HG02973 (cell line): ENCODE measurements at regions not wholly inside any gene's neighbourhood (a gene's known extent, or its start where the extent isn't known, plus 50 kb on each side); places are given as distances from the start of the nearest gene placed in this dataset.
"Not testable (repeated sequence)": the region's sequence is repeated elsewhere in the genome, so short reads cannot be mapped to it uniquely, and the experiment has no call there.

Source experiments
- ATAC-seq: cut with Tn5 transposase; IDR thresholded peaks from one replicate; pipeline ENCODE4 v1.9.1; 2021; ENCODE audit warnings: moderate library complexity; ENCODE audit not compliant: unreplicated experiment

GRCh38 chr5:67954351-67954750 is 261.2 kb upstream of the PIK3R1 start:
- ATAC-seq: no peak

GRCh38 chr5:67942421-67942820 is 273.1 kb upstream of the PIK3R1 start:
- ATAC-seq: no peak

DNA sequence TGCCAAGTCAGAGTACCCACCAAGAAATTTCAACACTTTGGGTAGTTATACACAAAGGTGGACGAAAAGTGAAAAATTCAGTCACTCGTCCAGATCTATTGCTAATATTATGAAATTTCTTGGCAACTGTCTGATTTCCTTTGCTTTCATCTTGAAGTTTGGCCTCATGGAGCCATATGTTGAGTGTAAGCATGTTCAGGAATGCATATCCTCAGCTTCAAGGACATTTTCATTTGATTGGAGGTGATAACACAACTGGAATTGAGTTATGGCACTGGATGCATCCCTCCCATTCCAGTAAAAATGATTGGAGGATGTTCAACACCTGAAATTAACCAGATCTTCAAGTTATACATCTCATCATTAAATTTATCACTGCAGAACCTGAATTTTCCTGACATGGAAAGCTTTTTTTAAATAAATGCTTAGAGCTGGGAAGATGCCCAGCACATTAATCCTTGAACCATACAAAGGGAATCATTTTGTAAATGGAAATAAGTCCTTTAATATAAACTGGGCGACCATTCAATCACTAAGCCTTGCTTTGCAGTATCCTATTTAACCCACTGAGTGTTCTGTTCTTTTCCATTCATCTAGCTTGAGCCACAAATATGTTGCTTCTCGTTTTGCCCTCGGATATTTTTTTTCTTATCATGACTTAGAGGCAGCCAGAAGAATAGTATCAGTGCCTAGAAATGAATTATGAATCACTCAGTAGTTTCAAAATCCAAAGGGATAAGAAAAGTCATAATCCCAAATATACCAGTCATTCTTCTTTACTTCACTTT is 273.7 kb upstream of the PIK3R1 start:
- no peak for ATAC-seq

GRCh38 chr5:67935908-67936566 is 279.5 kb upstream of the PIK3R1 start:
- ATAC-seq: no peak

DNA sequence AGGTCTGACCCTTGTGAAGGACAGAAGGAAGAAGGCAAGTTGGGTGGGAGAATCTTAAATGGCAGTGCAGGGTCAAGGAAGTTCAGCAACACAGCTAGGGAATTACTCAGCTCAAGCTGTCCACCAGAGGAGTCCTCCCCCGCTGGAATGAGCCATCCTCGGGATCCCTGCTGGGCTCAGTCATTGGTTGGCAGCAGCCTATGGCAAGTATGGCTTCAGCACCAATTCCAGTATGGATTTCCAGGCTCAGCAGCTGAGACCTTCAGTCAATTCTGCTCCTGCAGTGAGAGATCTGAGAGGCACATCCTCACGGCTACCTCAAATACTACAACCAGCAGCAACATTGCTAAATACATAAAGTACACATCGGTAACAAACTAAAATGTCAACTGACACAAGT is 280.6 kb upstream of the PIK3R1 start:
- ATAC-seq: no peak

- no peak for ATAC-seq
Measured at GRCh38 chr5:67925511-67925910, 290.0 kb upstream of the PIK3R1 start.

- ATAC-seq: no peak
Measured at GRCh38 chr5:67921004-67921601, 294.5 kb upstream of the PIK3R1 start.

- ATAC-seq: not testable (repeated sequence)
Measured at GRCh38 chr5:67919532-67919931, 296.0 kb upstream of the PIK3R1 start.

GRCh38 chr5:67917561-67917960 is 298.0 kb upstream of the PIK3R1 start:
- ATAC-seq: no peak

- ATAC-seq: no peak
Measured at GRCh38 chr5:67910546-67910945, 305.0 kb upstream of the PIK3R1 start.

DNA sequence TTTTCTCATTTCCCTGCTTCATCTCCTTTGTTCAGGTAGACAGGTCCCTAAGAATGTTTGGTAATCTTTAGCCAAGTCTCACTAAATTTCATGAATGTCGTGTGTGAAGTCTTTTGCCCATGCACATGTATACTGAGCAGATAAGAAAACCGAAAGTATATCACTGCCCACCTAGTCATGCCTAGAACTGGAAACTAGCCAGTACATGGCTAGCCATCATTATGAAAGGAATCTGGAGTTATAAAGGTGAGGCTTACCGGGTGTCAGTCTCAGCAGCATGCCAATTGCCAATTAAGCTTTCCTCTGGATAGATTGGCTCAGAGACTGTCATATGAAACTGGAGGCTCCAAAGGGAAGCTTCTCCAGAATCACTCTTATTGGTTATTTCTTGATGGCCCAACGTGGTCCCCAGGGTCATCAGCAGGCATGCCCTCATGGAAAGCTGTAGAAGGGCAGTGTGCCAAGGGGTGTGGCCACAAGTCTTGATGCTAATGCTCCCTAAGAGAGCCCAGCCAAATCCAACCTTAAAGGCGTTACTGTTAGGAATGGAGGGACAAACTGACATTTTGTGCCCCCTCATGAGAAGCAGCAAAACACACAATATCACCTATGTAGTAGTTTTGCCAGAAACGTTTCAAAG is 307.3 kb upstream of the PIK3R1 start:
- ATAC-seq: no peak

GRCh38 chr5:67904366-67904765 is 311.2 kb upstream of the PIK3R1 start:
- no peak for ATAC-seq

GRCh38 chr5:67903656-67904055 is 311.9 kb upstream of the PIK3R1 start:
- ATAC-seq: no peak

GRCh38 chr5:67903121-67903520 is 312.4 kb upstream of the PIK3R1 start:
- no peak for ATAC-seq

DNA sequence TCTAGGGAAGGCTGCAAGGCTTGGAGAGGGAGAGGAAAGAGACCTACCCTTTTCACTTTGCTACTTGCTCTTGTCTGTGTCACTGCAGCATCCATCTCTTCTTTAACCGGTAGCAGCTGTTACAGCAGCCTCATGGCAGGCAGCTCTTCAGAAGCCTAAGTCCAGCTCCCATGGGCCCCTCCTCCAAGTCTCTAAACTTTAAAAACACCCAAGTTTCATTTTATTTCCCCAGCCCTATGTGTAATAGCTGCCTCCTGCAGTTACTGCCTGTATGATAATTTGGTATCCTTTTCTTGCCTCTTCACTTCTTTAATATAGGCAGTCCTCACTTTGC is 313.1 kb upstream of the PIK3R1 start:
- no peak for ATAC-seq

- no peak for ATAC-seq
Measured at GRCh38 chr5:67901814-67902496, 313.6 kb upstream of the PIK3R1 start.

DNA sequence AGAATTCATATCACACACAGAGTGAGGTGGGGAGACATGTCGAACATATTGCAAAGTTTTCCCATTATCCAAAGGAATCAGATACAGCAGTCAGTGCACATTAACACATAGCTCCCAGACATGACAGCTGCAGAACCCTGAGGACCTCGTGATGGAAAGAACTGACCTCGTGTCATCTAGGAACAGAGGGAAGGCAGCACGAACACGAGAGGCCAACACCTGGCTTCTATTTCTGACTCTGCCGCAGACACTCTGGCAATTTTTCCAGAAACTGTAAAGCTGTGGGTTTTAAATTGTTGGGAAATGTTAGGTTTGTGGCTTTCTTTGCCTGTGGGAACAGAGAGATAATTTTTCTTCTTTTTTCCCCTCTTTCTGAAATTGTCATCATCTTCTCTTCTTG is 315.0 kb upstream of the PIK3R1 start:
- no peak for ATAC-seq

- ATAC-seq: no peak
Measured at GRCh38 chr5:67897980-67898379, 317.6 kb upstream of the PIK3R1 start.

- ATAC-seq: no peak
Measured at GRCh38 chr5:67897431-67897830, 318.1 kb upstream of the PIK3R1 start.

- no peak for ATAC-seq
Measured at GRCh38 chr5:67896930-67897313, 318.6 kb upstream of the PIK3R1 start.

DNA sequence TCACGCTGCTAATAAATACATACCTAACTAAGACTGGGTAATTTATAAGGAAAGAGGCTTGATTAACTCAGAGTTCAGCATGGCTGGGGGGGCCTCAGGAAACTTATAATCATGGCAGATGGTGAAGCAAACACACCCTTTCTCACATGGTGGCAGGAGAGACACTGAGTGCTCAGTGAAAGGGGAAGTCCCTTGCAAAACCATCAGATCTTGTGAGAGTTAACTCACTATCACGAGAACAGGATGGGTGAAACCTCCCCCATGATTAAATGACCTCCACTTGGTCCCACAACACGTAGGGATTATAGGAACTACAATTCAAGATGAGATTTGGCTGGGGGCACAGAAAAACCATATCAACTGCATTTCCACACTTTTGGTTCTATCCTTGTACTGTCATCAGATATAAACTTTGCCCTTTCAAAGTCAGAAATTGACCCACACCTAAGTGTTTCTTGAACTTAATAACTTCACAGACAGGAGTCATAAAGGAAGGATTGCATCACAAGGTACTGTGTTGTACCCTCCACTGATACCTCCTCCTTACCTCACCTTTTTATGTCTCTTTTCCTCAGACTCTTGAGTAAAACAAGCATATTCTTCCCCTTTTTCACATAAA is 319.1 kb upstream of the PIK3R1 start:
- ATAC-seq: no peak
